ENCODE measurements at regions not wholly inside any gene's neighbourhood (a gene's known extent, or its start where the extent isn't known, plus 50 kb on each side); places are given as distances from the start of the nearest gene placed in this dataset.

DNA sequence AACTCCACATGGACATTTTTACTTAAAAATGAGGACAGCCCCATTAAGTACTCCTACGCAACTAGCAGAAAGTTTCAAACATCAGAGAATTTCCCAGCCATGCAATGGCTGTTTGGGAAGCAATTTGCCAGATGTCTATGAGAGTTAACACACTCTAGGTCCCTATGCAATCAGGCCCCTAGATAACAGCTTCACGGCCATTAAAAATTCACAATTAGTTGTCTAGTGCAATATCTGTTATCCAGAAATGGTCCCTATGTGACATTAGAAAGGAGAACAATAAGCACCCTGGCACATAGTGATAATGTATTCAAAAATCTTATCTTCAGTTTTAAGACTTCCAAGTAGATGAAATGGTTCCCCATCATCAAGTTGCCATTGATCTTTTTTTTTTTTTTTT lies 174.3 kb upstream of the NRSN1 start:
- no peaks in the 10 kb centered on the region for H3K9me2 ChIP-seq (replicated peaks; ENCODE audit: insufficient read depth)
- DNase-seq (ENCODE audit: low spot score): no peak
- H4K20me1 ChIP-seq (ENCODE audit: insufficient read depth, poor library complexity, severe bottlenecking): no peaks in the 10 kb centered on the region
- no peak overlapping the region for H3K4me3 ChIP-seq
- no peaks in the 10 kb centered on the region for H3K36me3 ChIP-seq (replicated peaks; ENCODE audit: insufficient read depth, low read depth)
- no peak overlapping the region for H3K4me2 ChIP-seq
- H3K27me3 ChIP-seq: no peaks in the 10 kb centered on the region
- no peaks in the 10 kb centered on the region for H3K4me1 ChIP-seq (ENCODE audit: insufficient read depth)
- H2AFZ ChIP-seq: no peak overlapping the region
- H3K79me2 ChIP-seq: no peaks in the 10 kb centered on the region
- 77% methylated on average over 2 of the region's 2 CpGs for WGBS (ENCODE audit: low lambda C conversion rate, missing lambda C conversion rate)
- no peak overlapping the region for H3K27ac ChIP-seq
- H3K9me3 ChIP-seq (ENCODE audit: low read depth): no peaks in the 10 kb centered on the region
- no peak for TF ChIP-seq EZH2phosphoT487 (IDR thresholded peaks at IDR 0.05; ENCODE audit: low read depth, severe bottlenecking, unreplicated experiment)
- TF ChIP-seq, protein P1, sequence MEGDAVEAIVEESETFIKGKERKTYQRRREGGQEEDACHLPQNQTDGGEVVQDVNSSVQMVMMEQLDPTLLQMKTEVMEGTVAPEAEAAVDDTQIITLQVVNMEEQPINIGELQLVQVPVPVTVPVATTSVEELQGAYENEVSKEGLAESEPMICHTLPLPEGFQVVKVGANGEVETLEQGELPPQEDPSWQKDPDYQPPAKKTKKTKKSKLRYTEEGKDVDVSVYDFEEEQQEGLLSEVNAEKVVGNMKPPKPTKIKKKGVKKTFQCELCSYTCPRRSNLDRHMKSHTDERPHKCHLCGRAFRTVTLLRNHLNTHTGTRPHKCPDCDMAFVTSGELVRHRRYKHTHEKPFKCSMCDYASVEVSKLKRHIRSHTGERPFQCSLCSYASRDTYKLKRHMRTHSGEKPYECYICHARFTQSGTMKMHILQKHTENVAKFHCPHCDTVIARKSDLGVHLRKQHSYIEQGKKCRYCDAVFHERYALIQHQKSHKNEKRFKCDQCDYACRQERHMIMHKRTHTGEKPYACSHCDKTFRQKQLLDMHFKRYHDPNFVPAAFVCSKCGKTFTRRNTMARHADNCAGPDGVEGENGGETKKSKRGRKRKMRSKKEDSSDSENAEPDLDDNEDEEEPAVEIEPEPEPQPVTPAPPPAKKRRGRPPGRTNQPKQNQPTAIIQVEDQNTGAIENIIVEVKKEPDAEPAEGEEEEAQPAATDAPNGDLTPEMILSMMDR (IDR thresholded peaks at IDR 0.05; ENCODE audit: poor library complexity): no peak
- TF ChIP-seq EZH2 (IDR thresholded peaks at IDR 0.05; ENCODE audit: borderline replicate concordance): no peak

DNA sequence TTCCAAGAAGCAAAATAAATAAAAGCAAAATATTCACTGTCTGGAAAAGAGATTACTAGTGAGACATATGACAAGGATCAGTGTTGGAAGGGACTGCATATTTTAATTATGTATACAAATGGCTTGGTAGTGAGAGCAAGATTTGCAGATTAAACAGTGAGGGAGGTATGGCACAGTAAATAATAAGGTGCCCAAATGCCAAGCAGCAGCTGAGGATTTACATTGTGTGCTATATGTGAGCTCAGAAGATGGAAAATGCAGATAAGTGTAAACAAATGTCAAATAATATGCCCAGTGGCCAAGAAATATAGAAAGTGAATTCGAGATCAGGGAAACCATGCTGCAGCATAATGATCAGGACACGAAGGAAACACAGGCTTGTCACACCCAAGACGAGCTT lies 173.8 kb upstream of the NRSN1 start:
- Histone ChIP-seq H4K20me1 (ENCODE audit: insufficient read depth, poor library complexity, severe bottlenecking) (no peaks in the 10 kb centered on the region), H3K79me2 (no peaks in the 10 kb centered on the region), H3K4me3 (no peak overlapping the region), H3K4me2 (no peak overlapping the region), H2AFZ (no peak overlapping the region), H3K27ac (no peak overlapping the region), H3K4me1 (ENCODE audit: insufficient read depth) (no peaks in the 10 kb centered on the region), H3K27me3 (no peaks in the 10 kb centered on the region), H3K9me3 (ENCODE audit: low read depth) (no peaks in the 10 kb centered on the region), H3K36me3 (replicated peaks; ENCODE audit: insufficient read depth, low read depth) (no peaks in the 10 kb centered on the region), H3K9me2 (replicated peaks; ENCODE audit: insufficient read depth) (no peaks in the 10 kb centered on the region)
- WGBS (ENCODE audit: low lambda C conversion rate, missing lambda C conversion rate): 83% methylated on average over 3 of the region's 3 CpGs
- no peak for DNase-seq (ENCODE audit: low spot score)
- TF ChIP-seq EZH2phosphoT487 (IDR thresholded peaks at IDR 0.05; ENCODE audit: low read depth, severe bottlenecking, unreplicated experiment) (no peak), EZH2 (IDR thresholded peaks at IDR 0.05; ENCODE audit: borderline replicate concordance) (no peak)
- TF ChIP-seq, protein P1 (IDR thresholded peaks at IDR 0.05; ENCODE audit: poor library complexity): no peak

DNA sequence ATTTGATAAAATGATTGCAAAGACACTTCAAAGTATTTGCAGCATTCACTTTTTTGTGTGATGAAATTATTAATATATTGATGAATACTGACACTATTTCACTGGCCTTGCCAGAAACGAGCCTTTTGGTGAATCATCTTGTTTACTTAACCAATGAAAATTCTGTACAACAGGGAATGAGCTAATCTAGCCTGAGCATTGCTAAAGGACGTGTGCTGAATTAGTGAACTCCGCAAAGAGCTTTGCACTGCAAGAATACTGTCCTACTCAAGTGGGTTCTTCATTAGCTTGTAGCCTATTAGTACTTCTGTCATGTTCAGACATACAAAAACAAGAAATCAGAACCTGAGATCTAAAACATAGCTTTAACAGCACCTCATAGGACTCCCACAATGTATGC lies 172.0 kb upstream of the NRSN1 start:
- Histone ChIP-seq H3K36me3 (replicated peaks; ENCODE audit: insufficient read depth, low read depth) (no peaks in the 10 kb centered on the region), H4K20me1 (ENCODE audit: insufficient read depth, poor library complexity, severe bottlenecking) (no peaks in the 10 kb centered on the region), H2AFZ (no peak overlapping the region), H3K79me2 (no peaks in the 10 kb centered on the region), H3K9me2 (replicated peaks; ENCODE audit: insufficient read depth) (no peaks in the 10 kb centered on the region), H3K27ac (no peak overlapping the region), H3K27me3 (no peaks in the 10 kb centered on the region), H3K4me3 (no peak overlapping the region), H3K4me2 (no peak overlapping the region), H3K9me3 (ENCODE audit: low read depth) (no peaks in the 10 kb centered on the region), H3K4me1 (ENCODE audit: insufficient read depth) (no peaks in the 10 kb centered on the region)
- WGBS (ENCODE audit: low lambda C conversion rate, missing lambda C conversion rate): 57% methylated on average over 3 of the region's 3 CpGs
- DNase-seq (ENCODE audit: low spot score): no peak
- TF ChIP-seq, protein P1 (IDR thresholded peaks at IDR 0.05; ENCODE audit: poor library complexity): no peak
- no peak for TF ChIP-seq EZH2phosphoT487 (IDR thresholded peaks at IDR 0.05; ENCODE audit: low read depth, severe bottlenecking, unreplicated experiment)
- TF ChIP-seq EZH2 (IDR thresholded peaks at IDR 0.05; ENCODE audit: borderline replicate concordance): no peak

DNA sequence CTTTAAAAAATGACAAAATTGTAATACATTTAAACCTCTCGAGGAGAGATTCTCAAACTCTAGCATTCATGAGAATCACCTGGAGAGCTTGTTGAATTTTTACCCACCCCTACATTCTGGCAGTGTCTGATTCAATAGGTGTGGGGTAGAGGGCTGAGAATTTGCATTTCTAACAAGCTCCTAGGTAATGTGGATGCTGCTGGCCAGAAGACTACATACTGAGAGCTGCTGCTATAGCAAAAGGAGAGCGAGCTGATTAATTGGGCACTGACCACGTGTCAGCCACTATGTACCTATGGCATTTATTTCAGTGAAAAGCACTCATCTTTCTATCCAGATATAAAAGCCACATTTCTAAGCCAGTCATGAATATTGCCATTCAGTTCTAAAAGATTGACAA lies 169.0 kb upstream of the NRSN1 start:
- TF ChIP-seq, protein P1 (IDR thresholded peaks at IDR 0.05; ENCODE audit: poor library complexity): no peak
- TF ChIP-seq EZH2 (IDR thresholded peaks at IDR 0.05; ENCODE audit: borderline replicate concordance) (no peak), EZH2phosphoT487 (IDR thresholded peaks at IDR 0.05; ENCODE audit: low read depth, severe bottlenecking, unreplicated experiment) (no peak)
- H2AFZ ChIP-seq: no peak overlapping the region
- H3K4me3 ChIP-seq: no peak overlapping the region
- no peak overlapping the region for H3K4me2 ChIP-seq
- no peaks in the 10 kb centered on the region for H3K9me2 ChIP-seq (replicated peaks; ENCODE audit: insufficient read depth)
- no peaks in the 10 kb centered on the region for H3K79me2 ChIP-seq
- no peaks in the 10 kb centered on the region for H3K4me1 ChIP-seq (ENCODE audit: insufficient read depth)
- H3K36me3 ChIP-seq (replicated peaks; ENCODE audit: insufficient read depth, low read depth): no peaks in the 10 kb centered on the region
- WGBS (ENCODE audit: low lambda C conversion rate, missing lambda C conversion rate): 77% methylated on average over 3 of the region's 3 CpGs
- H3K27me3 ChIP-seq: no peaks in the 10 kb centered on the region
- H4K20me1 ChIP-seq (ENCODE audit: insufficient read depth, poor library complexity, severe bottlenecking): no peaks in the 10 kb centered on the region
- no peak for DNase-seq (ENCODE audit: low spot score)
- H3K27ac ChIP-seq: no peak overlapping the region
- H3K9me3 ChIP-seq (ENCODE audit: low read depth): no peaks in the 10 kb centered on the region
